CD4-positive, alpha-beta T cell treated with Interleukin-1 beta for 1 hour (primary cell): ENCODE measurements at regions not wholly inside any gene's neighbourhood (a gene's known extent, or its start where the extent isn't known, plus 50 kb on each side); places are given as distances from the start of the nearest gene placed in this dataset.
A peak's percentile ranks its signal among the peaks of the same experiment; 100 is the strongest.

Experiments
- DNase-seq, 2 donors: peaks; one replicate each; pipeline ENCODE4 v3.0.0-alpha.2; 2020 to 2022

DNA sequence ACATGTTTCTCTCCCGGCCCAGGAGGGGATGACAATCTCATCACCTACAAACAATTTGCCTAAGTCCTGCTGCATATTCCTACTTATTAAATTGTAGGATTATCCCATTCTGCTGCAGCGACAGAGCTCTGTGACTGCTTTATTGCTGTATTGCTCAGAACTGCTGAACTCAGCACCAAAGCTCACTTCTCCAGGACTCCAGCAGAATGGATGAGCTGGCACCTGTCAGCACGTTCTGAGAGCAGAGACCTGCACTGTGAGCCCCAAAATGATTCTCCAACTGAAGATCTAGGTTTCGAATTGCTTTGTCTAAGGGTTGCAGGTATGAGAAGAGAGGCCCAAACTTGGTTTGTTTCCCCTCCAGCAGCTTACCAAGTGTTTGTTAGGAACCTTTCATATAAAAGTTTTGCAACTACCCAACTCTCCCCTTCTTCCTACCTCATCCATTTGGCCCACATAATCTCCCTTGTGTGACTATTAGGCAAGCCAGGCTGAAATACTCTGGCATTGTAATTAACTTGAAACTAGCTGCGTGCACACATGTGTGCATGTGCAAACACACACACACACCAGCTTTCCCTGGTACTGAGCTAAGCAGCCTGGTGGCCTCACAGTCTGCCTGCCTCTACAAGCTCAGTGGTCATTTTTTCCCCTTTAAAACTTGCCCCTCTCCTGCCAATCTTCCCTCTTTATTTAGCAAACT lies 161.4 kb upstream of the CAMK1G start:
- DNase-seq, result no peak

GRCh38 chr1:209425959-209426358 lies 157.6 kb upstream of the CAMK1G start:
- DNase-seq, result no peak

GRCh38 chr1:209427277-209427676 lies 156.2 kb upstream of the CAMK1G start:
- DNase-seq, result no peak

DNA sequence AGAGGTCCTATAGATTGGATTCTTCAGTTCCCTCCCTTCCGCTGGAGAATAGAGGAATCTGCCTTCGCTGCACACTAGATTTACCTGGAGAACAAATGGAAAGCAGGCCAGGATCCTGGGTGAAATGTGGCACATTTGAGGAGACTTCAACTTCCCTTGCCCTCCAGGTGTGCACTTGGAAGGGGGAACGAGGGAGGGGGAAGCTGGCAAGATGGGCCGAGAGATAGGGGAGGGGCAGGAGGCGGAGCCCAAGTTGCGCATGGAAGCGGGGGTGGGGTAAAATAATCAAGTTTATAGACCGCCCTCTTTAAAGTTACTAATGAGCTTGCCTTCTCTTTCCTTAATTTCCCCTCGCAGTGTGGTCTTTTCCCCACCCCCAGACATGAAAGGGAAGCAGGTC lies 155.7 kb upstream of the CAMK1G start:
- no peak for DNase-seq

DNA sequence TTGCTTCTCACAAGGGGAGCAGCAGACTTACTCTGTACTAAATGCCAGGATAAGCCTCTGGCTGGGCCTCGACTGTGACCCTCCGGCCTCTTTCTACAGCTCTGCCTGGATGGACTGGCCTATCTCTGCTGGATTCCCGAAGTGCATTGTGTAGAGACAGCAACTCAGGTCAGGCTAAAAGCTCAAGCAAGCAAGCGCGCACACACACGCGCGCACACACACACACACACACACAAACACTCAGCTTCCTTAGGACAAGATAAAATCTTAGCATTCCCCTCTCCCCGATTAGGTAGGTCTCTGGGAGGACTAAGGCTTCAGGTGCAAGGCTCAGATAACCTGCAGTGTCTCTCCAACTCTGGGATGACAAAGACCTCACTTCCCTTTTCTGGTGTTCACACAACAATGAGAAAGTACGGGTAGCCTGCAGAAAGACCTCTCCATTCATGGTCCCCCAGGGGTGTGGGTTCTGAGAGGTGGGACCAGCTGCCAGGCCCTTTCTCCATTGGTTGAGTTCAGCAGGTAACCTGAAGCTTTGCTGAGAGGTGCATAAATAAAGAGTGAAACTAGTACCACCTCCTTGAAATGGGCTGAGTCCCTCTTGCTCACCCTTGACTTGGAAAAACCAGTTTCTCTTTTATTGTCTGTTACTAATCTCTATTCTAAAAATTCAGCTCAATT lies 155.1 kb upstream of the CAMK1G start:
- DNase-seq, result no peak

- no peak for DNase-seq
Observed at GRCh38 chr1:209429611-209430010, 153.9 kb upstream of the CAMK1G start.

DNA sequence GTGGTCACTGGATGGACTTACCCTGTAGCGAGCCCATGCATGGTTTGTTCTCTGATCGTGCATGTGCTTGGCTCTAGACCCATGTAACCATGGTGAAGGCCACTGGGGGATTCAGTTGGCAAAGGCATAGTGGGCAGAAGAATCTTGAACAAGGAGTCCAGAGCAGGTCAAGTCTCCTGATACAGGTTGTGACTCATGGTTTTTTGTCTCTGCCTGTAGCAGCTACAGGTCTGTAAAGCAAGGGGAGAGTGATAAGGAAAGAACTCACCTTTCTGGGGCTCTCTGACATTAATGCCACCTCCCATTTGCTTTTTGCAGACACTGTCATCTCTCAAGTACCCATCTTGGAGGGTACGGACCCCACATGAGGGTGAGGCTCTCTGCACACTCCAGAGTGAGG lies 153.4 kb upstream of the CAMK1G start:
- no peak for DNase-seq

GRCh38 chr1:209430821-209431259 lies 152.7 kb upstream of the CAMK1G start:
- DNase-seq, result no peak

GRCh38 chr1:209431402-209431801 lies 152.1 kb upstream of the CAMK1G start:
- no peak for DNase-seq

- DNase-seq, result no peak
Observed at GRCh38 chr1:209431813-209432442, 151.6 kb upstream of the CAMK1G start.

- DNase-seq, result no peak
Observed at GRCh38 chr1:209432443-209432825, 151.1 kb upstream of the CAMK1G start.

GRCh38 chr1:209433649-209434031 lies 149.9 kb upstream of the CAMK1G start:
- no peak for DNase-seq

- DNase-seq, result no peak
Observed at GRCh38 chr1:209434066-209434465, 149.4 kb upstream of the CAMK1G start.

- no peak for DNase-seq
Observed at GRCh38 chr1:209434631-209435217, 148.8 kb upstream of the CAMK1G start.

GRCh38 chr1:209435654-209436566 lies 147.6 kb upstream of the CAMK1G start:
- peak; percentile 4 to 32 for DNase-seq

- no peak for DNase-seq
Observed at GRCh38 chr1:209439828-209440227, 143.7 kb upstream of the CAMK1G start.

GRCh38 chr1:209443361-209443931 lies 140.1 kb upstream of the CAMK1G start:
- DNase-seq, result no peak

GRCh38 chr1:209443975-209444651 lies 139.4 kb upstream of the CAMK1G start:
- no peak for DNase-seq

- DNase-seq, result no peak
Observed at GRCh38 chr1:209444961-209445360, 138.6 kb upstream of the CAMK1G start.

DNA sequence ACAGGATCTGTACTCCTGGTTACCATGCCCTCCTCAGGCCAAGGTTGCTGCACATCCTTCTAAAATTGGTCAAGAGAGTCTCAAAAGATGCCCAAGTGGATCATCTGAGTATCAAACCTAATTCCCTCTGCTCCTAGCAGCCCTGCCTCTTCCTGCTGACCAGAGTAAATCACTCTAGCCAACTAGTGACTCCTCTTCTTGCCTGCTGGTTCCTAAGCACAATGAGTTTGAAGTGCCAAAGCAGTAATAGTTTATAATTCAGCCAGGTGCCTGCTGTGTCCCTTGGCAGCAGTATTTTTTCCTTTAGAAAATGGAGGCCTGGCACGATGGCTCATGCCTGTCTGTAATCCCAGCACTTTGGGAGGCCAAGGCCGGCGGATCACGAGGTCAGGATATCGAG lies 137.9 kb upstream of the CAMK1G start:
- DNase-seq, result no peak

DNA sequence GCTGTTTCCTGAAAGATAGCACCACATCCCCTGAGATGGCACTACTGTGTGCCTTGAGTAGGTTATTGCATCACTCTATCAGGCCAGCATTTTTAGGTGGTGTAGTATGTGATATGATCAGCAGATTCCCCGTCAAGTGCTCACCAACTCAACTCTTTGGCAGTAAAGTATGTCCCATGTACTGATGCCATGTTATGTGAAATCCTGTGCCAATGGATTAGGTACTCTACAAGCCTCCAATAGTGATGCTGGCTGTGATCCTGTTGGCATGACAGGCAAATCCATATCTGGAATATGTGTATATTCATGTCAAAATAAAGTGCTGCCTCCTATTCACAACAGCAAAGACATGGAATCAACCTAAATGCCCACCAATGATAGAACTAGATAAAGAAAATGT lies 137.2 kb upstream of the CAMK1G start:
- no peak for DNase-seq
